Astrocyte (in vitro differentiated cells and primary cell): ENCODE measurements at regions not wholly inside any gene's neighbourhood (a gene's known extent, or its start where the extent isn't known, plus 50 kb on each side); places are given as distances from the start of the nearest gene placed in this dataset.

ENCODE experiments used
- DNase-seq: peaks from one replicate; pipeline ENCODE4 v3.0.0-alpha.2; 2010; ENCODE audit warnings: low read depth
- FAIRE-seq: peaks from 2 replicates; lab custom pipeline; 2011; peaks lifted over from hg19 to GRCh38; lab: Jason Lieb, UNC
- H2AFZ ChIP-seq: 2 replicates; pipeline ENCODE4 v1.6.0; 2012; ENCODE audit warnings: low read depth, low read length, inconsistent platforms
- H3K27ac ChIP-seq: 2 replicates; pipeline ENCODE4 v1.5.1; 2011; ENCODE audit warnings: low read depth, low read length, inconsistent platforms
- H3K27me3 ChIP-seq: 2 replicates; pipeline ENCODE4 v1.6.0; 2011; ENCODE audit warnings: low read length, inconsistent platforms; ENCODE audit not compliant: insufficient read depth
- H3K36me3 ChIP-seq: 2 replicates; pipeline ENCODE4 v1.5.1; 2011; ENCODE audit warnings: low read length, inconsistent platforms; ENCODE audit not compliant: insufficient read depth
- H3K4me1 ChIP-seq: 2 replicates; pipeline ENCODE4 v1.5.1; 2011; ENCODE audit warnings: low read length, inconsistent platforms; ENCODE audit not compliant: insufficient read depth
- H3K4me2 ChIP-seq: 2 replicates; pipeline ENCODE4 v1.6.0; 2012; ENCODE audit warnings: low read length, inconsistent platforms
- H3K4me3 ChIP-seq: 2 replicates; pipeline ENCODE4 v1.5.1; 2011; ENCODE audit warnings: low read depth, mild to moderate bottlenecking, low read length, inconsistent platforms; ENCODE audit not compliant: insufficient read depth
- H3K79me2 ChIP-seq: 2 replicates; pipeline ENCODE4 v1.6.0; 2012; ENCODE audit warnings: mild to moderate bottlenecking, low read length, inconsistent platforms; ENCODE audit not compliant: insufficient read depth
- H3K9ac ChIP-seq: 2 replicates; pipeline ENCODE4 v1.6.0; 2012; ENCODE audit warnings: mild to moderate bottlenecking, low read length, inconsistent platforms
- H3K9me3 ChIP-seq: 2 replicates; pipeline ENCODE4 v1.5.1; 2012; ENCODE audit warnings: low read depth, mild to moderate bottlenecking, low read length, inconsistent platforms; ENCODE audit not compliant: insufficient read depth
- H4K20me1 ChIP-seq: 2 replicates; pipeline ENCODE4 v1.6.0; 2012; ENCODE audit warnings: low read length, inconsistent platforms; ENCODE audit not compliant: insufficient read depth
- H3K27ac Mint-ChIP-seq: one replicate; pipeline ENCODE4 v1.8.0; 2021; ENCODE audit warnings: mild to moderate bottlenecking, mixed read lengths; ENCODE audit not compliant: unreplicated experiment
- H3K27me3 Mint-ChIP-seq: one replicate; pipeline ENCODE4 v1.8.0; 2021; ENCODE audit warnings: low read depth, mixed read lengths; ENCODE audit not compliant: unreplicated experiment
- H3K36me3 Mint-ChIP-seq: one replicate; pipeline ENCODE4 v1.8.0; 2021; ENCODE audit warnings: low read depth, mixed read lengths; ENCODE audit not compliant: unreplicated experiment
- H3K4me1 Mint-ChIP-seq: one replicate; pipeline ENCODE4 v1.8.0; 2021; ENCODE audit warnings: low read depth, mixed read lengths; ENCODE audit not compliant: unreplicated experiment
- H3K4me3 Mint-ChIP-seq: one replicate; pipeline ENCODE4 v1.8.0; 2021; ENCODE audit warnings: mild to moderate bottlenecking, moderate library complexity, mixed read lengths; ENCODE audit not compliant: unreplicated experiment
- H3K9me3 Mint-ChIP-seq: one replicate; pipeline ENCODE4 v1.8.0; 2021; ENCODE audit warnings: mild to moderate bottlenecking, mixed read lengths; ENCODE audit not compliant: unreplicated experiment
- EZH2 ChIP-seq: IDR thresholded peaks from 2 replicates; pipeline ENCODE4 v1.6.1; 2012; ENCODE audit warnings: mild to moderate bottlenecking, low read length, inconsistent platforms; ENCODE audit not compliant: insufficient read depth
- TF ChIP-seq, protein P1 (sequence below): IDR thresholded peaks from 2 replicates; pipeline ENCODE4 v1.5.1; 2011; ENCODE audit warnings: low read depth, mild to moderate bottlenecking, inconsistent platforms, low read length, moderate library complexity; ENCODE audit not compliant: insufficient read depth

DNA sequence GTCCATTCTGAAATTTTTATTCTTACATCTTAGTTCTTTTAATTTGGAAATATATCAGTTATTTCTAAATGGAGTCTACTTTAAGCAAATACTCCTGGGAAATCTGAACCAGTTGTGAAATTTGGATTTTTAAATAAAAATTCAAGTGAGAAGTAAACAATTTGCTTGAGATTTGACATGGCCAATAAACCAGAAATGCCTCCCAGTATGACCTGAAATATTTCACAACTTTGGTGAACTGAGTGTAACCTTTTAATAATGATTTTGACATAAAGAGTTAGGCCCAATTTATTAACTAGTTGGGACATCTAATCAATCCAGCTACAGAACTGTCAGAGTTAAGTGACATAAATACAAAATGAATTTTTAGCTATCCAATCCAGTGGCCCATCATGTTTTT is 192.0 kb downstream of the ZC3H11B start:
- Mint-ChIP-seq H3K27me3 (no peaks in the 10 kb centered on the region), H3K4me3 (no peak overlapping the region), H3K36me3 (no peaks in the 10 kb centered on the region), H3K27ac (no peak overlapping the region), H3K9me3 (no peaks in the 10 kb centered on the region), H3K4me1 (no peaks in the 10 kb centered on the region)
- Histone ChIP-seq H3K36me3 (no peaks in the 10 kb centered on the region), H3K4me1 (peaks cover 5% of the 10 kb centered on the region), H3K4me3 (no peak overlapping the region), H3K27me3 (no peaks in the 10 kb centered on the region), H4K20me1 (no peaks in the 10 kb centered on the region), H3K4me2 (no peak overlapping the region), H3K9ac (no peak overlapping the region), H3K27ac (no peak overlapping the region), H3K9me3 (no peaks in the 10 kb centered on the region), H2AFZ (no peak overlapping the region), H3K79me2 (no peaks in the 10 kb centered on the region)
- DNase-seq (no peak), FAIRE-seq (no peak)
- TF ChIP-seq, protein P1, sequence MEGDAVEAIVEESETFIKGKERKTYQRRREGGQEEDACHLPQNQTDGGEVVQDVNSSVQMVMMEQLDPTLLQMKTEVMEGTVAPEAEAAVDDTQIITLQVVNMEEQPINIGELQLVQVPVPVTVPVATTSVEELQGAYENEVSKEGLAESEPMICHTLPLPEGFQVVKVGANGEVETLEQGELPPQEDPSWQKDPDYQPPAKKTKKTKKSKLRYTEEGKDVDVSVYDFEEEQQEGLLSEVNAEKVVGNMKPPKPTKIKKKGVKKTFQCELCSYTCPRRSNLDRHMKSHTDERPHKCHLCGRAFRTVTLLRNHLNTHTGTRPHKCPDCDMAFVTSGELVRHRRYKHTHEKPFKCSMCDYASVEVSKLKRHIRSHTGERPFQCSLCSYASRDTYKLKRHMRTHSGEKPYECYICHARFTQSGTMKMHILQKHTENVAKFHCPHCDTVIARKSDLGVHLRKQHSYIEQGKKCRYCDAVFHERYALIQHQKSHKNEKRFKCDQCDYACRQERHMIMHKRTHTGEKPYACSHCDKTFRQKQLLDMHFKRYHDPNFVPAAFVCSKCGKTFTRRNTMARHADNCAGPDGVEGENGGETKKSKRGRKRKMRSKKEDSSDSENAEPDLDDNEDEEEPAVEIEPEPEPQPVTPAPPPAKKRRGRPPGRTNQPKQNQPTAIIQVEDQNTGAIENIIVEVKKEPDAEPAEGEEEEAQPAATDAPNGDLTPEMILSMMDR, result no peak
- no peak for TF ChIP-seq EZH2

DNA sequence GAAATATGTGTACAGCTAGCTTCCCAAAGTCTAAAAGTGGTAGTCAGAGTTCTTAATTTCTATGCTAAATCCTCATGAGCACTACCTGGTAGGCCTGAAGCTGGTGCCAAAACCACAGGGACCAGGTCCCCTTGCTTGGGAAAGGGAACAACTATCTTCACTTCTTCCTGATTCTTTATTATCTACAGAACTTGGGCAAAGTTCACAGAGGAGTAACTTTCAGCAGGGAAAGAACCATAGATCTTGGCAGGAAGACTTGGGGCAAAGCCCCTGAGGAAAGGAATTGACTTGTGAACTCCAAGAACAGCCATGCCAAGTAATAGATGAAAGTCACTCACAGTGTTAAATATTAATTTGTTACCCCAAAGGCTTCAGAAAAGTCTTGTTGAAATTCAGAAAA is 193.0 kb downstream of the ZC3H11B start:
- DNase-seq (no peak), FAIRE-seq (no peak)
- H3K27me3 Mint-ChIP-seq, result no peaks in the 10 kb centered on the region
- H3K27ac Mint-ChIP-seq, result no peak overlapping the region
- Histone ChIP-seq H3K79me2 (no peaks in the 10 kb centered on the region), H3K9ac (no peak overlapping the region), H3K27me3 (no peaks in the 10 kb centered on the region), H3K9me3 (no peaks in the 10 kb centered on the region), H3K4me1 (peaks cover 5% of the 10 kb centered on the region), H3K27ac (no peak overlapping the region), H4K20me1 (no peaks in the 10 kb centered on the region), H3K36me3 (no peaks in the 10 kb centered on the region), H3K4me2 (no peak overlapping the region), H3K4me3 (no peak overlapping the region), H2AFZ (no peak overlapping the region)
- no peaks in the 10 kb centered on the region for H3K9me3 Mint-ChIP-seq
- H3K36me3 Mint-ChIP-seq, result no peaks in the 10 kb centered on the region
- no peak overlapping the region for H3K4me3 Mint-ChIP-seq
- no peak for TF ChIP-seq EZH2
- TF ChIP-seq, protein P1, result no peak
- H3K4me1 Mint-ChIP-seq, result no peaks in the 10 kb centered on the region

DNA sequence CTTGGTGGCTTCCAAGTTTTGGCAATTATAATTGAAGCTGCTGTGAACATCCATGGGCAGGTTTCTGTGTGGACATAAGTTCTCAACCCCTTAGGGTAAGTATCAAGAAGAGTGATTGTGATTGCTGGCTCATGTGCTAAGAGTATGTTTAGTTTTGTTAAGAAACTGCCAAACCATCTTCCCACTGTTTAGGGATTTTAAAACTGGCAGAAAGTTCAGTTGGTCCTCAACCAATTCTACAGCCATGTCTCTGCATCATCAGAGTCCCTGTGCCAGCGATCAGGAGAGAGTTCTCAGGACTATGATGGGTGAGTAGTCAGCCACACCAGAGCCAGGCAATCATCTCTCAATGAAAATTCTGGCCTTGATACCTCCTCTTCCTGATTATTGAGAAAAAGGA is 193.8 kb downstream of the ZC3H11B start:
- no peak for DNase-seq
- Histone ChIP-seq H2AFZ (no peak overlapping the region), H3K4me1 (peaks cover 5% of the 10 kb centered on the region), H3K4me3 (no peak overlapping the region), H3K36me3 (no peaks in the 10 kb centered on the region), H4K20me1 (no peaks in the 10 kb centered on the region), H3K27ac (no peak overlapping the region), H3K4me2 (no peak overlapping the region), H3K27me3 (no peaks in the 10 kb centered on the region), H3K9me3 (no peaks in the 10 kb centered on the region), H3K79me2 (no peaks in the 10 kb centered on the region), H3K9ac (no peak overlapping the region)
- FAIRE-seq, result no peak
- Mint-ChIP-seq H3K36me3 (no peaks in the 10 kb centered on the region), H3K27ac (no peak overlapping the region), H3K9me3 (no peaks in the 10 kb centered on the region), H3K27me3 (no peaks in the 10 kb centered on the region), H3K4me1 (no peaks in the 10 kb centered on the region), H3K4me3 (no peak overlapping the region)
- TF ChIP-seq, protein P1, result no peak
- no peak for TF ChIP-seq EZH2
